ENCODE measurements at regions not wholly inside any gene's neighbourhood (a gene's known extent, or its start where the extent isn't known, plus 50 kb on each side); places are given as distances from the start of the nearest gene placed in this dataset.

DNA sequence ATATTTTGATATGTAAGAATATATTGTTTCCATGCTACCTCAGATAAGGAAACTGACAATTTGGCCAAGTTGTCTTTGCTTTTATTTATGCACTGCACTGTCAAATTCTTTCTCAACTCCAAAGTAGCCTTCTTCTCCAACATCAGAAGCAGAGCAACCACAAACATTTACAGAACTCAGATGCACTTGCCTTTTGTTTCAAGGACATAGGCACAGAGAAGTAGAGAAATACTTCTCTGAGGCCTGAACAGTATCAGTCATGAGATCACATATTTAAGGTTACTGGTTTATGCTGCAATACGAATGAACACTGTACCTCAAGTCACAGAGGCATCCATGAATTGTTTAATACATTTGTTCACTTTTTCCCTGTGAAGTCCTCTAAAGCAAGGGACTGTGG is 606.1 kb upstream of the SLIT2 start:
- no peak for TF ChIP-seq POLR2A (IDR thresholded peaks at IDR 0.05)
- TF ChIP-seq, protein P1, sequence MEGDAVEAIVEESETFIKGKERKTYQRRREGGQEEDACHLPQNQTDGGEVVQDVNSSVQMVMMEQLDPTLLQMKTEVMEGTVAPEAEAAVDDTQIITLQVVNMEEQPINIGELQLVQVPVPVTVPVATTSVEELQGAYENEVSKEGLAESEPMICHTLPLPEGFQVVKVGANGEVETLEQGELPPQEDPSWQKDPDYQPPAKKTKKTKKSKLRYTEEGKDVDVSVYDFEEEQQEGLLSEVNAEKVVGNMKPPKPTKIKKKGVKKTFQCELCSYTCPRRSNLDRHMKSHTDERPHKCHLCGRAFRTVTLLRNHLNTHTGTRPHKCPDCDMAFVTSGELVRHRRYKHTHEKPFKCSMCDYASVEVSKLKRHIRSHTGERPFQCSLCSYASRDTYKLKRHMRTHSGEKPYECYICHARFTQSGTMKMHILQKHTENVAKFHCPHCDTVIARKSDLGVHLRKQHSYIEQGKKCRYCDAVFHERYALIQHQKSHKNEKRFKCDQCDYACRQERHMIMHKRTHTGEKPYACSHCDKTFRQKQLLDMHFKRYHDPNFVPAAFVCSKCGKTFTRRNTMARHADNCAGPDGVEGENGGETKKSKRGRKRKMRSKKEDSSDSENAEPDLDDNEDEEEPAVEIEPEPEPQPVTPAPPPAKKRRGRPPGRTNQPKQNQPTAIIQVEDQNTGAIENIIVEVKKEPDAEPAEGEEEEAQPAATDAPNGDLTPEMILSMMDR (IDR thresholded peaks at IDR 0.05), result no peak
